Smooth muscle cell (in vitro differentiated cells): ENCODE measurements at regions not wholly inside any gene's neighbourhood (a gene's known extent, or its start where the extent isn't known, plus 50 kb on each side); places are given as distances from the start of the nearest gene placed in this dataset.

Experiments used
- DNase-seq: peaks from one replicate; lab custom pipeline; 2025; ENCODE audit not compliant: unreplicated experiment; lab: John Stamatoyannopoulos, UW
- H2AFZ ChIP-seq: fragments of 200-600 bp; sonication (generic); 2 replicates; pipeline ENCODE4 v1.6.0; 2016; ENCODE audit warnings: antibody characterized with exemption, low read depth, mild to moderate bottlenecking
- H3F3A ChIP-seq: fragments of 200-600 bp; sonication (generic); 2 replicates; pipeline ENCODE4 v1.6.0; 2017; ENCODE audit warnings: antibody characterized with exemption, low read depth
- H3K27ac ChIP-seq: fragments of 200-600 bp; sonication (generic); 2 replicates; pipeline ENCODE4 v1.5.1; 2016; ENCODE audit warnings: low read depth, mild to moderate bottlenecking
- H3K27me3 ChIP-seq: fragments of 200-600 bp; sonication (generic); 2 replicates; pipeline ENCODE4 v1.6.1; 2016; ENCODE audit warnings: low read depth, mild to moderate bottlenecking
- H3K36me3 ChIP-seq: fragments of 200-600 bp; sonication (generic); 2 replicates; pipeline ENCODE4 v1.5.1; 2016; ENCODE audit warnings: low read depth
- H3K4me1 ChIP-seq: fragments of 200-600 bp; sonication (generic); 2 replicates; pipeline ENCODE4 v1.5.1; 2016; ENCODE audit warnings: low read depth
- H3K4me2 ChIP-seq: fragments of 200-600 bp; sonication (generic); 2 replicates; pipeline ENCODE4 v1.6.0; 2016; ENCODE audit warnings: mild to moderate bottlenecking
- H3K4me3 ChIP-seq: fragments of 200-600 bp; sonication (generic); 2 replicates; pipeline ENCODE4 v1.5.1; 2016; ENCODE audit warnings: mild to moderate bottlenecking
- H3K79me2 ChIP-seq: fragments of 200-600 bp; sonication (generic); 2 replicates; pipeline ENCODE4 v1.6.0; 2016; ENCODE audit warnings: low read depth, mild to moderate bottlenecking
- H3K9ac ChIP-seq: fragments of 200-600 bp; sonication (generic); 2 replicates; pipeline ENCODE4 v1.6.0; 2016; ENCODE audit warnings: low read depth
- H3K9me3 ChIP-seq: fragments of 200-600 bp; sonication (generic); replicated peaks from 2 replicates; pipeline ENCODE4 v1.5.1; 2016; ENCODE audit warnings: low read depth
- H4K20me1 ChIP-seq: fragments of 200-600 bp; sonication (generic); 2 replicates; pipeline ENCODE4 v1.6.0; 2016; ENCODE audit warnings: low read depth
- CTCF ChIP-seq: fragments of 200-600 bp; sonication (generic); IDR thresholded peaks from 2 replicates; pipeline ENCODE4 v1.5.1; 2017; ENCODE audit warnings: borderline replicate concordance, mild to moderate bottlenecking, antibody characterized with exemption; ENCODE audit not compliant: insufficient read depth, poor library complexity, severe bottlenecking
- WGBS: methylation state at CpG from one replicate; pipeline ENCODE4 v1.1.7; 2016; ENCODE audit warnings: low lambda C conversion rate; 5-methylcytosine and 5-hydroxymethylcytosine counted together

GRCh38 chr1:30164693-30165092 is 558.7 kb downstream of the MATN1 start:
- no peak overlapping the region for H3K9ac ChIP-seq
- TF ChIP-seq CTCF, result no peak
- WGBS, result 70% methylated on average over 4 of the region's 4 CpGs
- peaks cover 21% of the 10 kb centered on the region for H3K27me3 ChIP-seq
- no peak overlapping the region for H2AFZ ChIP-seq
- no peaks in the 10 kb centered on the region for H4K20me1 ChIP-seq
- H3F3A ChIP-seq, result no peaks in the 10 kb centered on the region
- no peak overlapping the region for H3K27ac ChIP-seq
- no peak for DNase-seq
- H3K36me3 ChIP-seq, result no peaks in the 10 kb centered on the region
- H3K79me2 ChIP-seq, result no peaks in the 10 kb centered on the region
- H3K9me3 ChIP-seq, result no peaks in the 10 kb centered on the region
- no peak overlapping the region for H3K4me2 ChIP-seq
- H3K4me3 ChIP-seq, result no peak overlapping the region
- no peaks in the 10 kb centered on the region for H3K4me1 ChIP-seq

GRCh38 chr1:30162565-30162964 is 560.8 kb downstream of the MATN1 start:
- H3K4me3 ChIP-seq, result no peak overlapping the region
- TF ChIP-seq CTCF, result no peak

GRCh38 chr1:30161953-30162352 is 561.4 kb downstream of the MATN1 start:
- Histone ChIP-seq H3K4me1 (no peaks in the 10 kb centered on the region), H3F3A (no peaks in the 10 kb centered on the region), H2AFZ (no peak overlapping the region), H4K20me1 (no peaks in the 10 kb centered on the region), H3K36me3 (no peaks in the 10 kb centered on the region), H3K79me2 (no peaks in the 10 kb centered on the region), H3K9me3 (no peaks in the 10 kb centered on the region), H3K27ac (no peak overlapping the region), H3K9ac (no peak overlapping the region), H3K4me2 (no peak overlapping the region), H3K4me3 (no peak overlapping the region), H3K27me3 (peaks cover 8% of the 10 kb centered on the region)
- DNase-seq, result no peak
- no peak for TF ChIP-seq CTCF
- 73% methylated on average over 6 of the region's 6 CpGs for WGBS

More at GRCh38 chr1:30162565-30162964, 560.8 kb downstream of the MATN1 start:
- Histone ChIP-seq H3K79me2 (no peaks in the 10 kb centered on the region), H3K9me3 (no peaks in the 10 kb centered on the region), H3K27ac (no peak overlapping the region), H3K4me1 (no peaks in the 10 kb centered on the region), H2AFZ (no peak overlapping the region), H3K4me2 (no peak overlapping the region), H3K27me3 (peaks cover 9% of the 10 kb centered on the region), H3K9ac (no peak overlapping the region), H4K20me1 (no peaks in the 10 kb centered on the region), H3K36me3 (no peaks in the 10 kb centered on the region), H3F3A (no peaks in the 10 kb centered on the region)
- WGBS, result 92% methylated on average over 2 of the region's 2 CpGs
- DNase-seq, result no peak

- no peak for DNase-seq
- Histone ChIP-seq H2AFZ (no peak overlapping the region), H3K36me3 (no peaks in the 10 kb centered on the region), H3K4me3 (no peak overlapping the region), H3K4me2 (no peak overlapping the region), H3K9me3 (no peaks in the 10 kb centered on the region), H3K27ac (no peak overlapping the region), H3F3A (no peaks in the 10 kb centered on the region), H3K27me3 (peaks cover 8% of the 10 kb centered on the region), H3K4me1 (no peaks in the 10 kb centered on the region), H4K20me1 (no peaks in the 10 kb centered on the region), H3K9ac (no peak overlapping the region), H3K79me2 (no peaks in the 10 kb centered on the region)
- TF ChIP-seq CTCF, result no peak
- WGBS, result 88% methylated on average over 12 of the region's 12 CpGs
Measured at GRCh38 chr1:30160999-30161689, 562.2 kb downstream of the MATN1 start.
